WERI-Rb-1 (cell line): ENCODE measurements at regions not wholly inside any gene's neighbourhood (a gene's known extent, or its start where the extent isn't known, plus 50 kb on each side); places are given as distances from the start of the nearest gene placed in this dataset.

Source experiments
- DNase-seq: peaks from one replicate; pipeline ENCODE4 v3.0.0-alpha.2; 2020
- H3K27ac ChIP-seq: fragments of 250-450 bp; sonication (Bioruptor Pico); 2 replicates; pipeline ENCODE4 v1.5.1; 2020; ENCODE audit warnings: mild to moderate bottlenecking, moderate library complexity
- H3K27me3 ChIP-seq: fragments of 250-450 bp; sonication (Bioruptor Pico); 2 replicates; pipeline ENCODE4 v1.5.1; 2021; ENCODE audit warnings: mild to moderate bottlenecking, low read depth, moderate library complexity; ENCODE audit not compliant: insufficient read depth, severe bottlenecking
- H3K36me3 ChIP-seq: fragments of 250-450 bp; sonication (Bioruptor Pico); 2 replicates; pipeline ENCODE4 v1.5.1; 2020; ENCODE audit warnings: mild to moderate bottlenecking, moderate library complexity
- H3K4me3 ChIP-seq: 2 replicates; pipeline ENCODE4 v1.5.1; 2011; ENCODE audit warnings: low read depth, mild to moderate bottlenecking, control low read depth, low read length
- H3K9me3 ChIP-seq: fragments of 250-450 bp; sonication (Bioruptor Pico); 2 replicates; pipeline ENCODE4 v1.5.1; 2021; ENCODE audit warnings: mild to moderate bottlenecking, moderate library complexity; ENCODE audit not compliant: severe bottlenecking
- TF ChIP-seq, protein P1 (sequence below): IDR thresholded peaks from 2 replicates; pipeline ENCODE4 v1.5.1; 2011; ENCODE audit warnings: low read depth, mild to moderate bottlenecking, control low read depth, inconsistent platforms, low read length

DNA sequence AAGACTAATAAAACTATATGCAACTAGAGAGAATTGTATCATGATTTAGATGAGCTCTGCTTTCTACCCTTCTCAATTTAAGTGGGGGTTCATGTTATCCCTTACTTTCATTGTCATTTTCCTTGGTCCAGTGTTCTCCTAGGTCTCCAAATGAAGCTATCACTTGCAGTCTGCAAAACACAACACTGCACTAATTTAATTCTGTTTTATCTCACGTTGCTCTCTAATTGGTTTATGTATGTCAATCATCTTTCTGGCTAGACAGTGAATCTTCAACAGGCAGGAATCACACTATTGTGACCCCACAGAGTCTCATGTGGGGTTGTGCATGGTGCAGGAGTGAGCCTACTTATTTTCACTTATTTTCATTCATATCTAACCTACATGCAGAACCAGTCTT, 348.3 kb upstream of the SYT4 start:
- no peak for DNase-seq
- Histone ChIP-seq H3K4me3 (no peak overlapping the region), H3K9me3 (no peaks in the 10 kb centered on the region), H3K27me3 (peaks cover 58% of the 10 kb centered on the region), H3K27ac (no peak overlapping the region), H3K36me3 (no peaks in the 10 kb centered on the region)
- TF ChIP-seq, protein P1, sequence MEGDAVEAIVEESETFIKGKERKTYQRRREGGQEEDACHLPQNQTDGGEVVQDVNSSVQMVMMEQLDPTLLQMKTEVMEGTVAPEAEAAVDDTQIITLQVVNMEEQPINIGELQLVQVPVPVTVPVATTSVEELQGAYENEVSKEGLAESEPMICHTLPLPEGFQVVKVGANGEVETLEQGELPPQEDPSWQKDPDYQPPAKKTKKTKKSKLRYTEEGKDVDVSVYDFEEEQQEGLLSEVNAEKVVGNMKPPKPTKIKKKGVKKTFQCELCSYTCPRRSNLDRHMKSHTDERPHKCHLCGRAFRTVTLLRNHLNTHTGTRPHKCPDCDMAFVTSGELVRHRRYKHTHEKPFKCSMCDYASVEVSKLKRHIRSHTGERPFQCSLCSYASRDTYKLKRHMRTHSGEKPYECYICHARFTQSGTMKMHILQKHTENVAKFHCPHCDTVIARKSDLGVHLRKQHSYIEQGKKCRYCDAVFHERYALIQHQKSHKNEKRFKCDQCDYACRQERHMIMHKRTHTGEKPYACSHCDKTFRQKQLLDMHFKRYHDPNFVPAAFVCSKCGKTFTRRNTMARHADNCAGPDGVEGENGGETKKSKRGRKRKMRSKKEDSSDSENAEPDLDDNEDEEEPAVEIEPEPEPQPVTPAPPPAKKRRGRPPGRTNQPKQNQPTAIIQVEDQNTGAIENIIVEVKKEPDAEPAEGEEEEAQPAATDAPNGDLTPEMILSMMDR = no peak

DNA sequence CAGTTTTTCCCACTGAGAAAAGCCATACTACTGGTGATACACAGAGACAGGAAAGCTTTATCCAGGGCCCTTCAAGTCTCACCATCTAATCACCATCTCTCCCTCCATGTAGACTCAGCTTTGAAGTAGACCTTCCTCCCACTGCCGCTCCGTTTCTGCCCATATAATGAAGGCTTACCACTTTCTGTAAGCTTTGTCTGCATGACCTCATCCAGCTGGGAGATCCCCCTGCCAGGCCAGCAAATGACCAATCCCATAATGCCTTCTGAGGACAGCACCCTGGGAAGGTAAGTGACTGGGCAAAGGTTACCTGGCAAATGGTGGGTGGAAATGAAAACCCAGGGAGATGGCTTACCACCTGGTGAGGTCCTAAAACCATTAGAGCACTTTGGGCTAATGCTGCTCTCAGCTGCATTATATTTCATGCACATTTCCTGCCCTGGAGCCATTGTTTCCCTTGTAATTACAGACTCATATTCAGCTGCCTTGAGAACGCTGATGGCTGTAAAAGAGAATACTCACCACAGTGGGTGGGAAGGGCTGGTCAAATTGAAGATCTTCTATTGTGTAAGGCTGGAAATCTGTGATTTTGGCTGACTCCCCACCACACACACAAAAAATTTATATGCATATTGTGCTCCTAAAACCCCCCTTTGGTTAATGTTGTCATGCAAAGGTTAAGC, 350.7 kb upstream of the SYT4 start:
- Histone ChIP-seq H3K27me3 (peaks cover 69% of the 10 kb centered on the region), H3K36me3 (no peaks in the 10 kb centered on the region), H3K27ac (no peak overlapping the region), H3K4me3 (no peak overlapping the region), H3K9me3 (no peaks in the 10 kb centered on the region)
- DNase-seq = no peak
- TF ChIP-seq, protein P1 = no peak

- Histone ChIP-seq H3K27ac (no peak overlapping the region), H3K4me3 (no peak overlapping the region), H3K36me3 (no peaks in the 10 kb centered on the region), H3K27me3 (peaks cover 77% of the 10 kb centered on the region), H3K9me3 (no peaks in the 10 kb centered on the region)
- DNase-seq = no peak
- TF ChIP-seq, protein P1 = no peak
Observed at GRCh38 chr18:43634994-43635393, 357.7 kb upstream of the SYT4 start.

DNA sequence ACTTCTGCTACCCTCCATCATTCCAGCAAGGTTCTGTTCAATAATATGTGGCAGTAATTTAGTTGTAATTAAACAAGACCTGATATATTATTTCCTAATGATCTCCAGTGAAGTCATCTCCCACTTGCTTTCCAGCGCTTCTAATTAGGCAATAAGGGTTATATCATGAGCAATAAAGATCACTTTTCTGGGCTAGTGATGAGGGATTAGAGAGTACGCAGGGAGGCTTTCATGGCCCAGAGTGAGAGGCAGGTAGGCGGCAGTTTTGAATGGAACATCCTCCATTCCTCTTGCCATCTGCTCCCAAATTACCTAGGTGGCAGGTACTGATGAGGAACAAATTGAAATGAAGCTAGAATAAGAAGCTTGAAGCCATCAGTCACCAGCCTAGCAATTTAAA, 358.1 kb upstream of the SYT4 start:
- Histone ChIP-seq H3K4me3 (no peak overlapping the region), H3K9me3 (no peaks in the 10 kb centered on the region), H3K27me3 (peaks cover 78% of the 10 kb centered on the region), H3K36me3 (no peaks in the 10 kb centered on the region), H3K27ac (no peak overlapping the region)
- DNase-seq = no peak
- TF ChIP-seq, protein P1 = no peak

DNA sequence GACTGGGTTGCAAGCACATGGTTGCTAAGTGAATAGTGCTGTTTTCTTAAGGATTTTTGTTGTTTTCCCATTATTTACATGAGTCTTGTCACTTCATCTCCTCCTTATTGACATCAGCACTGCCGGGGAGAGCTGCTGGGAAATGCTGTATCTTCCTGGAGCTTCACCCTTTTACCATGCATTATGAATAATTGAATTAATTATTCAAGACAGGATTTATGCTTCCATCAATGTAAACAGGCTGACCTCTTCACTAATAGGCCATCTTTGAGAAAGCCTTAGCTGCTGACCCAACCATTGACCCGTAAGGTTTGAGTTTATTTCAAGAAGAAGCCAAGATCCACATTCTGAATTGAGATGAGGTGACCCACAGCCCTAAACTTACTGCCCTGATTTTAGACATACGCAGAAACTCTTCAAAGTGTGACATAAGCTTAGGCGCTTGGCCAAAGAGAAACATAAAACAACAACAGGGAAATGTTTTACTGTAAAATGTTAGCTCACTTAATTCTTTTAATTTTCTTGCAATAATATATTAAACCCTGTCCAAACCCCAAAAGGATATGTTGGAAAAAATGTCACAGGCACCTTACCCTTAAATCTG, 365.5 kb upstream of the SYT4 start:
- H3K27me3 ChIP-seq = peaks cover 45% of the 10 kb centered on the region
- no peaks in the 10 kb centered on the region for H3K36me3 ChIP-seq
- no peak overlapping the region for H3K4me3 ChIP-seq
- H3K9me3 ChIP-seq = no peaks in the 10 kb centered on the region
- TF ChIP-seq, protein P1 = no peak
- no peak for DNase-seq
- H3K27ac ChIP-seq = no peak overlapping the region
